HEK293 (cell line): ENCODE measurements at regions not wholly inside any gene's neighbourhood (a gene's known extent, or its start where the extent isn't known, plus 50 kb on each side); places are given as distances from the start of the nearest gene placed in this dataset.

Experiments
- CTCF ChIA-PET: fragments of 350-600 bp; formaldehyde crosslinking; extraction: SDS; loops from one replicate; lab custom pipeline; 2021; ENCODE audit warnings: antibody characterized with exemption; lab: Yijun Ruan, JAX
- POLR2A ChIA-PET: fragments of 300-600 bp; formaldehyde crosslinking; extraction: SDS; loops from one replicate; lab custom pipeline; 2020; ENCODE audit warnings: antibody characterized with exemption, inconsistent platforms; lab: Yijun Ruan, JAX
- H3K27ac ChIP-seq: fragments of 200-500 bp; sonication (Bioruptor generic); 2 replicates; pipeline ENCODE4 v1.5.1; 2014; ENCODE audit warnings: low read depth, low read length, control low read depth, inconsistent platforms; ENCODE audit errors: extremely low read depth
- H3K36me3 ChIP-seq, 2 experiments: fragments of 200-500 bp in 1 of 2; sonication (Bioruptor generic) in 1 of 2; 1 replicate in 1 of 2; 2 replicates in 1 of 2; pipeline ENCODE4 v1.5.1; 2014 to 2017; ENCODE audit warnings: inconsistent platforms in 2 of 2, low read length in 2 of 2; ENCODE audit not compliant: control insufficient read depth in 2 of 2, insufficient read depth in 1 of 2
- H3K4me1 ChIP-seq: fragments of 200-500 bp; sonication (Bioruptor generic); 2 replicates; pipeline ENCODE4 v1.5.1; 2014; ENCODE audit warnings: mild to moderate bottlenecking, low read length, inconsistent platforms; ENCODE audit not compliant: control insufficient read depth, insufficient read depth
- H3K4me3 ChIP-seq: 2 replicates; pipeline ENCODE4 v1.5.1; 2011; ENCODE audit warnings: low read depth, mild to moderate bottlenecking, control low read depth, low read length, moderate library complexity
- H3K9me3 ChIP-seq: fragments of 200-500 bp; sonication (Bioruptor generic); 2 replicates; pipeline ENCODE4 v1.5.1; 2014; ENCODE audit warnings: low read depth, low read length, inconsistent platforms; ENCODE audit not compliant: control insufficient read depth, insufficient read depth
- EGR2 ChIP-seq: fragments of 450-650 bp; formaldehyde crosslinking; IDR thresholded peaks from 2 replicates; pipeline ENCODE4 v1.5.1; 2016; ENCODE audit warnings: low read depth, missing biosample characterization, missing genetic modification characterization
- GFI1B ChIP-seq: fragments of 450-650 bp; formaldehyde crosslinking; IDR thresholded peaks from 2 replicates; pipeline ENCODE4 v1.5.1; 2016; ENCODE audit warnings: missing biosample characterization, missing genetic modification characterization
- ZNF19 ChIP-seq: fragments of 450-650 bp; formaldehyde crosslinking; IDR thresholded peaks from 2 replicates; pipeline ENCODE4; 2016; ENCODE audit warnings: missing biosample characterization, missing genetic modification characterization, low read depth
- ZNF239 ChIP-seq: fragments of 450-650 bp; formaldehyde crosslinking; IDR thresholded peaks from 2 replicates; pipeline ENCODE4 v1.5.1; 2016; ENCODE audit warnings: missing biosample characterization, missing genetic modification characterization
- ZNF335 ChIP-seq: fragments of 450-650 bp; formaldehyde crosslinking; conservative IDR thresholded peaks from 2 replicates; pipeline ENCODE4 v1.5.1; 2016; ENCODE audit warnings: missing biosample characterization, missing genetic modification characterization
- ZNF366 ChIP-seq: fragments of 450-650 bp; formaldehyde crosslinking; conservative IDR thresholded peaks from 2 replicates; pipeline ENCODE4 v1.5.1; 2016; ENCODE audit warnings: missing biosample characterization, missing genetic modification characterization
- ZNF473 ChIP-seq: fragments of 450-650 bp; formaldehyde crosslinking; IDR thresholded peaks from 2 replicates; pipeline ENCODE4 v1.5.1; 2017; ENCODE audit warnings: missing biosample characterization, missing genetic modification characterization
- ZNF48 ChIP-seq: fragments of 450-650 bp; formaldehyde crosslinking; IDR thresholded peaks from 2 replicates; pipeline ENCODE4 v1.5.1; 2016; ENCODE audit warnings: missing biosample characterization, missing genetic modification characterization
- ZNF792 ChIP-seq: fragments of 450-650 bp; formaldehyde crosslinking; IDR thresholded peaks from 2 replicates; pipeline ENCODE4 v1.5.1; 2016; ENCODE audit warnings: missing biosample characterization, missing genetic modification characterization
- TF ChIP-seq, protein P1 (sequence below): fragments of 450-650 bp; formaldehyde crosslinking; conservative IDR thresholded peaks from 2 replicates; pipeline ENCODE4 v1.5.1; 2016; ENCODE audit warnings: low read depth, missing biosample characterization, missing genetic modification characterization
- TF ChIP-seq, protein P2 (sequence below): fragments of 450-650 bp; formaldehyde crosslinking; IDR thresholded peaks from 2 replicates; pipeline ENCODE4 v1.5.1; 2016; ENCODE audit warnings: missing biosample characterization, missing genetic modification characterization, borderline replicate concordance
- TF ChIP-seq, protein P3 (sequence below): fragments of 450-650 bp; formaldehyde crosslinking; IDR thresholded peaks from 2 replicates; pipeline ENCODE4 v1.5.1; 2016; ENCODE audit warnings: missing biosample characterization, missing genetic modification characterization
- TF ChIP-seq, protein P4 (sequence below): fragments of 450-650 bp; formaldehyde crosslinking; IDR thresholded peaks from 2 replicates; pipeline ENCODE4 v1.5.1; 2016; ENCODE audit warnings: missing biosample characterization, missing genetic modification characterization
- TF ChIP-seq, protein P5 (sequence below): fragments of 450-650 bp; formaldehyde crosslinking; IDR thresholded peaks from 2 replicates; pipeline ENCODE4 v1.5.1; 2016; ENCODE audit warnings: missing biosample characterization, missing genetic modification characterization

DNA sequence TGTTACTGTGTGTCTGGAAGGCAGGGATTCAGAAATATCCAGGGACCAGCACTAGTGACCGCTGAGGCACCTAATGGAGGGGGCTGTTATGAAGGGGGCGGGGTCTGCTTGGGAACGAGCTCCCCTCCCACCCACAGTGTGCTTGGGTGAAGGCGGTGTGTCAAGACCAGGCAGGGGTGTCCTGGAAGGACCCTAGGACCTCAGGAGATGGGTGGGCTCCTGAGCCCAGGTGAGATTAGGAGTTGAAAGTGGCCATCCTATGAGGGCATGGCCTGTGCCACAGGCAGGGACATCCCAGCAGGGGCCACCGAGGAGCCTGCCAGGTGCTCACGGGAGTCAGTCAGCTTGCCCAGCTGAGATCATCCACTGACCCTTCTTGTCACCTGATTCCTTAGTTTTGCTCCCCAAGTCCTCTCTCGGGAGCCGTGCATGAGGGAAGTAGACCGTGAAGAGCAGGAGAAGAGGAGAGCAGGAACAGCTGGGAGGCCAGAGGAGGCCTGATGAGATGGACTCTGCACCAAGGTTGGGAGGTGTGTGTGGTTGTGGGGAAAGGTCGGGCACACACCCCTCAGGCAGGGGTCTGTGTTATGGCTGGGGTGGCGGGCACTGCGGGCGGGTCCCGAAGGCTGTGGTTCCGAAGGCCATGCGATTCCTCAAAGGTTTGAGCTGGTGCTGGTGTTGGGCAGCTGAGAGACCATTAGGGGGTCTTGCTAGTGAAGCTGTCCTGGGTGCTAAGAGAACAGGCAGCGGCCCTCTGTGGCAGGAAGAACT lies 180.9 kb upstream of the HS6ST1 start:
- Histone ChIP-seq H3K27ac (no peak overlapping the region), H3K4me3 (no peak overlapping the region), H3K36me3 (no peaks in the 10 kb centered on the region), H3K4me1 (no peaks in the 10 kb centered on the region)
- ChIA-PET POLR2A (no interaction called here), CTCF (interaction anchor here (0.7 kb wide), 1 partner anchor 248 kb away, joined by 4 read pairs; no protein-coding TSS in a partner anchor)
- no peak for TF ChIP-seq ZNF366
- TF ChIP-seq ZNF335 (tag by site-specific recombination): no peak
- TF ChIP-seq, protein P1, sequence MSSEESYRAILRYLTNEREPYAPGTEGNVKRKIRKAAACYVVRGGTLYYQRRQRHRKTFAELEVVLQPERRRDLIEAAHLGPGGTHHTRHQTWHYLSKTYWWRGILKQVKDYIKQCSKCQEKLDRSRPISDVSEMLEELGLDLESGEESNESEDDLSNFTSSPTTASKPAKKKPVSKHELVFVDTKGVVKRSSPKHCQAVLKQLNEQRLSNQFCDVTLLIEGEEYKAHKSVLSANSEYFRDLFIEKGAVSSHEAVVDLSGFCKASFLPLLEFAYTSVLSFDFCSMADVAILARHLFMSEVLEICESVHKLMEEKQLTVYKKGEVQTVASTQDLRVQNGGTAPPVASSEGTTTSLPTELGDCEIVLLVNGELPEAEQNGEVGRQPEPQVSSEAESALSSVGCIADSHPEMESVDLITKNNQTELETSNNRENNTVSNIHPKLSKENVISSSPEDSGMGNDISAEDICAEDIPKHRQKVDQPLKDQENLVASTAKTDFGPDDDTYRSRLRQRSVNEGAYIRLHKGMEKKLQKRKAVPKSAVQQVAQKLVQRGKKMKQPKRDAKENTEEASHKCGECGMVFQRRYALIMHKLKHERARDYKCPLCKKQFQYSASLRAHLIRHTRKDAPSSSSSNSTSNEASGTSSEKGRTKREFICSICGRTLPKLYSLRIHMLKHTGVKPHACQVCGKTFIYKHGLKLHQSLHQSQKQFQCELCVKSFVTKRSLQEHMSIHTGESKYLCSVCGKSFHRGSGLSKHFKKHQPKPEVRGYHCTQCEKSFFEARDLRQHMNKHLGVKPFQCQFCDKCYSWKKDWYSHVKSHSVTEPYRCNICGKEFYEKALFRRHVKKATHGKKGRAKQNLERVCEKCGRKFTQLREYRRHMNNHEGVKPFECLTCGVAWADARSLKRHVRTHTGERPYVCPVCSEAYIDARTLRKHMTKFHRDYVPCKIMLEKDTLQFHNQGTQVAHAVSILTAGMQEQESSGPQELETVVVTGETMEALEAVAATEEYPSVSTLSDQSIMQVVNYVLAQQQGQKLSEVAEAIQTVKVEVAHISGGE (tag by site-specific recombination): no peak
- no peak for TF ChIP-seq ZNF48
- TF ChIP-seq, protein P2, sequence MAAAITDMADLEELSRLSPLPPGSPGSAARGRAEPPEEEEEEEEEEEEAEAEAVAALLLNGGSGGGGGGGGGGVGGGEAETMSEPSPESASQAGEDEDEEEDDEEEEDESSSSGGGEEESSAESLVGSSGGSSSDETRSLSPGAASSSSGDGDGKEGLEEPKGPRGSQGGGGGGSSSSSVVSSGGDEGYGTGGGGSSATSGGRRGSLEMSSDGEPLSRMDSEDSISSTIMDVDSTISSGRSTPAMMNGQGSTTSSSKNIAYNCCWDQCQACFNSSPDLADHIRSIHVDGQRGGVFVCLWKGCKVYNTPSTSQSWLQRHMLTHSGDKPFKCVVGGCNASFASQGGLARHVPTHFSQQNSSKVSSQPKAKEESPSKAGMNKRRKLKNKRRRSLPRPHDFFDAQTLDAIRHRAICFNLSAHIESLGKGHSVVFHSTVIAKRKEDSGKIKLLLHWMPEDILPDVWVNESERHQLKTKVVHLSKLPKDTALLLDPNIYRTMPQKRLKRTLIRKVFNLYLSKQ (tag by site-specific recombination): no peak
- TF ChIP-seq, protein P3, sequence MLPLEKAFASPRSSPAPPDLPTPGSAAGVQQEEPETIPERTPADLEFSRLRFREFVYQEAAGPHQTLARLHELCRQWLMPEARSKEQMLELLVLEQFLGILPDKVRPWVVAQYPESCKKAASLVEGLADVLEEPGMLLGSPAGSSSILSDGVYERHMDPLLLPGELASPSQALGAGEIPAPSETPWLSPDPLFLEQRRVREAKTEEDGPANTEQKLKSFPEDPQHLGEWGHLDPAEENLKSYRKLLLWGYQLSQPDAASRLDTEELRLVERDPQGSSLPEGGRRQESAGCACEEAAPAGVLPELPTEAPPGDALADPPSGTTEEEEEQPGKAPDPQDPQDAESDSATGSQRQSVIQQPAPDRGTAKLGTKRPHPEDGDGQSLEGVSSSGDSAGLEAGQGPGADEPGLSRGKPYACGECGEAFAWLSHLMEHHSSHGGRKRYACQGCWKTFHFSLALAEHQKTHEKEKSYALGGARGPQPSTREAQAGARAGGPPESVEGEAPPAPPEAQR (tag by site-specific recombination): no peak
- no peak for TF ChIP-seq ZNF792 (tag by site-specific recombination)
- TF ChIP-seq ZNF19 (tag by site-specific recombination): no peak
- TF ChIP-seq, protein P4, sequence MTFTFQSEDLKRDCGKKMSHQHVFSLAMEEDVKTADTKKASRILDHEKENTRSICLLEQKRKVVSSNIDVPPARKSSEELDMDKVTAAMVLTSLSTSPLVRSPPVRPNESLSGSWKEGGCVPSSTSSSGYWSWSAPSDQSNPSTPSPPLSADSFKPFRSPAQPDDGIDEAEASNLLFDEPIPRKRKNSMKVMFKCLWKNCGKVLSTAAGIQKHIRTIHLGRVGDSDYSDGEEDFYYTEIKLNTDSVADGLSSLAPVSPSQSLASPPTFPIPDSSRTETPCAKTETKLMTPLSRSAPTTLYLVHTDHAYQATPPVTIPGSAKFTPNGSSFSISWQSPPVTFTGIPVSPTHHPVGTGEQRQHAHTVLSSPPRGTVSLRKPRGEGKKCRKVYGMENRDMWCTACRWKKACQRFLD (tag by site-specific recombination): no peak
- TF ChIP-seq, all 188 proteins: peak for 0
- no peaks in the 10 kb centered on the region for H3K9me3 ChIP-seq

DNA sequence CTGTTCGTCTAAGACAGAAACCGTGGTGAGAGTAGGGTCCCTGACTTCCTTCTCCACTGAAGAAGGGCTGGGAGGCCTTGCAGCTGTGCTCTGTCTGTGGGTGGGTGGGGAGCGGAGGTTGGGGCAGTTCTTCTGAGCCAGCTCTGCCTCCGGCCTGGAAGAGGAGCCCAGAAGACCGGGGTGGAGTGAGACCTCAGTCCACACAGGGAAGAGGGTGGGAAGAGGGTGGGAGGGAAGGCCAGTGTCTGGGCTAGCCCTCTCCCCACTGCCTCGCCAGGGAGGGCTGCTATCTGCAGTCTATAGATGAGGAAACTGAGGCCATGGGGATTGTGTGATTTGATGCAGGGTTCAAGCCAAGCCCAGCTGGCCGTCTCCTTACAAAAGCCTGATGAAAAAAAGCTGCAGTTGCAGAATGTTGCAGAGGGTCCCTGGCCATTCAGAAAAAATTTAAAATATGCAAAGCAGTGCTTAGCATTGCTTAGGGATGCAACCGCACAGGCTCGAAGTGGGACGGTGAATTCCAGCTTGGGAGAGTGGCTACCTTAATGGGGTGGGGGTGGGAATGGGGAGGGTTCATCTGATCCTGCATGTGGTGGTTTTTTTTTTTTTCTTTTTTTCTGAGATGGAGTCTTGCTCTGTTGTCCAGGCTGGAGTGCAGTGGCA lies 181.6 kb upstream of the HS6ST1 start:
- ChIA-PET POLR2A (no interaction called here), CTCF (no interaction called here)
- no peak for TF ChIP-seq ZNF473 (tag by site-specific recombination)
- TF ChIP-seq, protein P5, sequence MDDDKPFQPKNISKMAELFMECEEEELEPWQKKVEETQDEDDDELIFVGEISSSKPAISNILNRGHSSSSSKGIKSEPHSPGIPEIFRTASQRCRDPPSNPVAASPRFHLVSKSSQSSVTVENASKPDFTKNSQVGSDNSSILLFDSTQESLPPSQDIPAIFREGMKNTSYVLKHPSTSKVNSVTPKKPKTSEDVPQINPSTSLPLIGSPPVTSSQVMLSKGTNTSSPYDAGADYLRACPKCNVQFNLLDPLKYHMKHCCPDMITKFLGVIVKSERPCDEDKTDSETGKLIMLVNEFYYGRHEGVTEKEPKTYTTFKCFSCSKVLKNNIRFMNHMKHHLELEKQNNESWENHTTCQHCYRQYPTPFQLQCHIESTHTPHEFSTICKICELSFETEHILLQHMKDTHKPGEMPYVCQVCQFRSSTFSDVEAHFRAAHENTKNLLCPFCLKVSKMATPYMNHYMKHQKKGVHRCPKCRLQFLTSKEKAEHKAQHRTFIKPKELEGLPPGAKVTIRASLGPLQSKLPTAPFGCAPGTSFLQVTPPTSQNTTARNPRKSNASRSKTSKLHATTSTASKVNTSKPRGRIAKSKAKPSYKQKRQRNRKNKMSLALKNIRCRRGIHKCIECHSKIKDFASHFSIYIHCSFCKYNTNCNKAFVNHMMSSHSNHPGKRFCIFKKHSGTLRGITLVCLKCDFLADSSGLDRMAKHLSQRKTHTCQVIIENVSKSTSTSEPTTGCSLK (tag by site-specific recombination): no peak
- TF ChIP-seq EGR2 (tag by site-specific recombination): peak; percentile 5; the same call in 1 of the 2 replicates
- TF ChIP-seq GFI1B (tag by site-specific recombination): no peak
- no peak for TF ChIP-seq ZNF239
- Histone ChIP-seq H3K4me1 (no peaks in the 10 kb centered on the region), H3K9me3 (no peaks in the 10 kb centered on the region), H3K27ac (no peak overlapping the region), H3K4me3 (no peak overlapping the region), H3K36me3 (no peaks in the 10 kb centered on the region)
